ENCODE measurements at regions not wholly inside any gene's neighbourhood (a gene's known extent, or its start where the extent isn't known, plus 50 kb on each side); places are given as distances from the start of the nearest gene placed in this dataset.

- no peak for TF ChIP-seq CTCF (IDR thresholded peaks at IDR 0.05)
- no peak for TF ChIP-seq EZH2 (IDR thresholded peaks at IDR 0.05; ENCODE audit: borderline replicate concordance, insufficient read depth, low read depth, low read length, poor library complexity, severe bottlenecking)
Observed at GRCh38 chr2:58757971-58758370, 516.8 kb upstream of the FANCL start.
